Activated T-cell treated with anti-CD3 and anti-CD28 coated beads, Interleukin-2, amount 50 U/mL, for 24 hours (primary cell): ENCODE measurements at regions not wholly inside any gene's neighbourhood (a gene's known extent, or its start where the extent isn't known, plus 50 kb on each side); places are given as distances from the start of the nearest gene placed in this dataset.
"Not testable (repeated sequence)": the region's sequence is repeated elsewhere in the genome, so short reads cannot be mapped to it uniquely, and the experiment has no call there.

Experiments
- DNase-seq: peaks from one replicate; pipeline ENCODE4 v3.0.0-alpha.2; 2020
- H3K27ac Mint-ChIP-seq: 2 replicates; pipeline ENCODE4 v1.8.0; 2020; ENCODE audit warnings: mild to moderate bottlenecking, mixed read lengths
- H3K27me3 Mint-ChIP-seq: 2 replicates; pipeline ENCODE4 v1.8.0; 2020; ENCODE audit warnings: mixed read lengths
- H3K36me3 Mint-ChIP-seq: 2 replicates; pipeline ENCODE4 v1.8.0; 2020; ENCODE audit warnings: low read depth, mixed read lengths
- H3K4me1 Mint-ChIP-seq: 2 replicates; pipeline ENCODE4 v1.8.0; 2020; ENCODE audit warnings: low read depth, mixed read lengths
- H3K4me3 Mint-ChIP-seq: 2 replicates; pipeline ENCODE4 v1.8.0; 2020; ENCODE audit warnings: mild to moderate bottlenecking, moderate library complexity, mixed read lengths
- H3K9me3 Mint-ChIP-seq: 2 replicates; pipeline ENCODE4 v1.8.0; 2020; ENCODE audit warnings: mixed read lengths

DNA sequence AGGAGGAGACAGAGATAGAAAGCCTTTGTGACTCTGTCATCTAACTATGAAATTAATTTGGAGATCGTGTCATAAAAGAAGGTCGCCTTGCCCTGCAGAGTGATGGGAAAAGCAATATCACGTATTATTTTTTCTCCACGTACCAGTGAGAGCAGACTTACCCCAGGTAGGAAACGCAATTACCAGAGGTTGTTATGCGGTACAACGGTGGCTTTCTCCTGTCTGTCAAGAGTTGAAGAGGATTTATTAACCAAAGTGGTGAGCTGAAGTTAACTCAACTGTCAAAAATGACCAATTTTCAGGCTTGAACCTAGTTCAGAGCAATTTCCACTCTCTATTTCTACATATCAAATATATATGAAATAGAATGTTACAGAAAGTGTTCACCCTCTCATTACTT, 282.6 kb upstream of the PFKP start:
- H3K27ac Mint-ChIP-seq: no peak overlapping the region
- H3K4me1 Mint-ChIP-seq: no peaks in the 10 kb centered on the region
- peaks cover 21% of the 10 kb centered on the region for H3K27me3 Mint-ChIP-seq
- no peaks in the 10 kb centered on the region for H3K9me3 Mint-ChIP-seq
- H3K36me3 Mint-ChIP-seq: no peaks in the 10 kb centered on the region
- H3K4me3 Mint-ChIP-seq: no peak overlapping the region
- DNase-seq: no peak

DNA sequence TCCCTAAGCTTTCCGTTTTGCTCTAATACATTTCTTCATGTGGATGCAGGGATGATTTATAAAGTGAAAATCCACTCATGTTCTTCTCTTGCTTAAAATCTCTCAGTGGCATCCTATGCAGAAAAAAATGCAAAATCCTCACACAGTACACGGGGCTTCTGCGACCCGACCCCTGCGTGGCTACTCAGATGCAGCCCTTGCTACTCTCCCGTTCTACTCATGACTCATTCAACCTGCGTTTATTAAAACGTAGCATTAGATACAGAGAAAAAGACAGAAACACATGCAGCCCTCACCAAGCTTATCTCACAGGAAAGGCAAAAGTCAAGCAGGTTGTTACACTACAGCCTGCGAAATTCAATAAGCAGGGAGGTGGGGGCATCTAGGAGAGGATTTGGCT, 284.4 kb upstream of the PFKP start:
- Mint-ChIP-seq H3K4me1 (no peaks in the 10 kb centered on the region), H3K27ac (no peak overlapping the region), H3K36me3 (no peaks in the 10 kb centered on the region), H3K4me3 (no peak overlapping the region), H3K9me3 (no peaks in the 10 kb centered on the region), H3K27me3 (peaks cover 14% of the 10 kb centered on the region)
- DNase-seq: no peak

DNA sequence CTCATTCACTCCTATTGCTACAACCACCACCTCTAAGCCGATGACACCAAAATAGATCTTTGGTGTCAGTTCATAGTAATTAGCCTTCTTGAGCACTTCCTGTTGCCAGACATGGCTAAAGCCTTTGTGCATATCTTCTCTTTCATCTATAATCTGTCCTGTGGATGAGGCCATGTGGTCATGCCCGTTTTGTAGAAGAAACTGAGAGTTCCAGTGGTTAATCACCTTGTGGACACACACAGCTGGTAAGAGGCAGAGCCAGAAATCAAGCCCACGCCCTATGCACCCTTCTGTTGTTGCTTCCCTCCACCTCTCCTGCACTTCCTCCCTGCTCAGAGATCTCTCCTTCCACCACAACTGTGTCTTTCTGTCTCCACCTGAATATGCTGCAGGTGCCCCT, 285.1 kb upstream of the PFKP start:
- DNase-seq: no peak
- H3K27me3 Mint-ChIP-seq: peaks cover 14% of the 10 kb centered on the region
- no peaks in the 10 kb centered on the region for H3K9me3 Mint-ChIP-seq
- H3K4me1 Mint-ChIP-seq: no peaks in the 10 kb centered on the region
- no peak overlapping the region for H3K27ac Mint-ChIP-seq
- no peaks in the 10 kb centered on the region for H3K36me3 Mint-ChIP-seq
- no peak overlapping the region for H3K4me3 Mint-ChIP-seq

- Mint-ChIP-seq H3K27me3 (peaks cover 18% of the 10 kb centered on the region), H3K27ac (no peak overlapping the region), H3K36me3 (no peaks in the 10 kb centered on the region), H3K4me3 (no peak overlapping the region), H3K4me1 (no peaks in the 10 kb centered on the region), H3K9me3 (no peaks in the 10 kb centered on the region)
- DNase-seq: no peak
Observed at GRCh38 chr10:2777666-2778355, 289.5 kb upstream of the PFKP start.

- Mint-ChIP-seq H3K4me1 (no peaks in the 10 kb centered on the region), H3K4me3 (no peak overlapping the region), H3K36me3 (no peaks in the 10 kb centered on the region), H3K9me3 (no peaks in the 10 kb centered on the region), H3K27me3 (peaks cover 3% of the 10 kb centered on the region), H3K27ac (no peak overlapping the region)
- no peak for DNase-seq
Observed at GRCh38 chr10:2772816-2773631, 294.3 kb upstream of the PFKP start.

- no peaks in the 10 kb centered on the region for H3K4me1 Mint-ChIP-seq
- DNase-seq: no peak
- no peak overlapping the region for H3K27ac Mint-ChIP-seq
- H3K4me3 Mint-ChIP-seq: no peak overlapping the region
- peaks cover 3% of the 10 kb centered on the region for H3K27me3 Mint-ChIP-seq
- H3K36me3 Mint-ChIP-seq: no peaks in the 10 kb centered on the region
- no peaks in the 10 kb centered on the region for H3K9me3 Mint-ChIP-seq
Observed at GRCh38 chr10:2772135-2772534, 295.2 kb upstream of the PFKP start.

DNA sequence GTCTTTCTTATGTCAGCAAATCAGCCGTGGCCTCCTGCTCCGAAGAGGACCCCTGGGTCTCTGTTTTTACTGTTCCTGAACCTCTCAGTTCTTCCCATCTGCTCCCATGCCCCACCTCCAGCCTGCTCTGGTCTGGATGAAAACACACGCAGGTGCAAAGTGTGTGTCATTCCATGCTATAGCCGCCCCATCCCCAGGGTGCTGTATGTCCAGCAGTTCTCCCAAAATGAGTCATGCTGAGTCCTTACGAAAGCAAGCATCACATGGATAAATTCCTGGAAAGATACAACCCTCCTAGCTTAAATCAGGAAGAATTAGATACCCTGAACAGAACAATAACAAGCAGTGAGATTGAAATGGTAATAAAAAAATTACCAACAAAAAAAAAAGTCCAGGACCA, 300.1 kb upstream of the PFKP start:
- peaks cover 12% of the 10 kb centered on the region for H3K27me3 Mint-ChIP-seq
- H3K4me3 Mint-ChIP-seq, H3K4me1 Mint-ChIP-seq, H3K9me3 Mint-ChIP-seq, DNase-seq, H3K27ac Mint-ChIP-seq, H3K36me3 Mint-ChIP-seq: not testable (repeated sequence)

DNA sequence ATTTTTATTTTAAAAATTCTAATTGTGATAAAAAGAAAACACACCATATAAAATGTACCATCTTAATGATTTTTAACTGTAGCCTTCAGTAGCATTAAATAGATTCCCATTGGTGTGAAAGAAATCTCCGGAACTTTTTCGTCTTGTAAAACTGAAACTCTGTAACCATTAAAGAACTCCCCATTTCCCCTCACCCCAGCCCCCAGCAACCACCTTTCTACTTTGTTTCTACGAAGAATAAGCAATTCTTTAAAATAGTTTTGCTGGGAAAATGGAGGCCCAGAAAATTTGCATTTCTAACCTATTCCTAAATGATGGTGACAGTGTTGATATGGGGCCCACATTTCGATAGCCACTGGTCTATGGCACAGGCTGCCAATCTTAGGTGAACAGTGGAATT, 305.4 kb upstream of the PFKP start:
- Mint-ChIP-seq H3K4me3 (no peak overlapping the region), H3K4me1 (no peaks in the 10 kb centered on the region), H3K36me3 (no peaks in the 10 kb centered on the region), H3K27me3 (peaks cover 20% of the 10 kb centered on the region), H3K9me3 (peaks cover 6% of the 10 kb centered on the region), H3K27ac (no peak overlapping the region)
- no peak for DNase-seq

- Mint-ChIP-seq H3K4me3 (no peak overlapping the region), H3K4me1 (no peaks in the 10 kb centered on the region), H3K36me3 (no peaks in the 10 kb centered on the region), H3K27me3 (peaks cover 19% of the 10 kb centered on the region), H3K27ac (no peak overlapping the region), H3K9me3 (peaks cover 6% of the 10 kb centered on the region)
- no peak for DNase-seq
Observed at GRCh38 chr10:2761311-2761710, 306.0 kb upstream of the PFKP start.

- H3K9me3 Mint-ChIP-seq: peaks cover 6% of the 10 kb centered on the region
- H3K27me3 Mint-ChIP-seq: peaks cover 17% of the 10 kb centered on the region
- no peak overlapping the region for H3K4me3 Mint-ChIP-seq
- H3K36me3 Mint-ChIP-seq: no peaks in the 10 kb centered on the region
- DNase-seq: no peak
- H3K4me1 Mint-ChIP-seq: no peaks in the 10 kb centered on the region
- H3K27ac Mint-ChIP-seq: no peak overlapping the region
Observed at GRCh38 chr10:2760736-2761135, 306.6 kb upstream of the PFKP start.

DNA sequence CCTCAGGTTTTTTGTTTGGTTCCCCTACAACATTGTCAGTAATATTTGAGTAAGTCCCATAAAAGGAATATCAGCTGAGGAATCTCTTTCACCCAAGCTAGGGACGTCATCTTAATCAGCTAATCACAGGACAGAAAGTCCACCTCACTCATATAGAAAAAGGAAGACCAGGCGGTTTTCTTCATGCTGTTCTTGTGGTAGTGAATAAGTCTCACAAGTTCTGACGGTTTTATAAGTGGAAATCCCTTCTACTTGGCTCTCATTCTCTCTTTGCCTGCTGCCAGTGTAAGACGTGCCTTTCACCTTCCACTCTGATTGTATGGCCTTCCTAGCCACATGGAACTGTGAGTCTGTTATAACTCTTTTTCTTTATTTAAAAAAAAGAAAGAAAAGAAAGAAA, 308.1 kb upstream of the PFKP start:
- H3K27me3 Mint-ChIP-seq: peaks cover 16% of the 10 kb centered on the region

GRCh38 chr10:2754943-2755342, 312.4 kb upstream of the PFKP start:
- Mint-ChIP-seq H3K36me3 (no peaks in the 10 kb centered on the region), H3K27ac (no peak overlapping the region), H3K27me3 (peaks cover 6% of the 10 kb centered on the region), H3K9me3 (no peaks in the 10 kb centered on the region), H3K4me3 (no peak overlapping the region), H3K4me1 (no peaks in the 10 kb centered on the region)
- no peak for DNase-seq

More for the DNA sequence above, 308.1 kb upstream of the PFKP start:
- no peak overlapping the region for H3K4me3 Mint-ChIP-seq
- peaks cover 6% of the 10 kb centered on the region for H3K9me3 Mint-ChIP-seq
- H3K4me1 Mint-ChIP-seq: no peaks in the 10 kb centered on the region
- H3K27ac Mint-ChIP-seq: no peak overlapping the region
- no peak for DNase-seq
- H3K36me3 Mint-ChIP-seq: no peaks in the 10 kb centered on the region

DNA sequence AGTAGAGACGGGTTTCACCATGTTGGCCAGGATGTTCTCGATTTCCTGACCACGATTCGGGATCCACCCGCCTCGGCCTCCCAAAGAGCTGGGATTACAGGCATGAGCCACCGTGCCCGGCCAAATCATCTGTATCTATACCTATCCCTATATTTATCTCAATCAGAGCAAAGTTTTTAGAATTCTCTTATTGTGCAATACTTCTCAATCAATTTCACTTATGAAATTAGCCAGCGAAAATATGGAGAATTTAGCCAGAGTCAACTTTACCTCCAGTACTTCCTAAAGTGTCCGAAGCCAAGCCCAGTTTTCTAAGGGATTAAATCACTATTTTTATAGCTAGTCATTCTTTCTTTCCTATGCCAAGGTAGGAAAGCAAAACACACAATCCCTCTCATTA, 319.1 kb upstream of the PFKP start:
- Mint-ChIP-seq H3K4me3 (no peak overlapping the region), H3K36me3 (no peaks in the 10 kb centered on the region), H3K27me3 (peaks cover 15% of the 10 kb centered on the region), H3K27ac (no peak overlapping the region), H3K9me3 (no peaks in the 10 kb centered on the region), H3K4me1 (no peaks in the 10 kb centered on the region)
- no peak for DNase-seq

- H3K4me1 Mint-ChIP-seq: no peaks in the 10 kb centered on the region
- H3K4me3 Mint-ChIP-seq: no peak overlapping the region
- H3K27ac Mint-ChIP-seq: no peak overlapping the region
- no peak for DNase-seq
- no peaks in the 10 kb centered on the region for H3K36me3 Mint-ChIP-seq
- peaks cover 15% of the 10 kb centered on the region for H3K27me3 Mint-ChIP-seq
- H3K9me3 Mint-ChIP-seq: no peaks in the 10 kb centered on the region
Observed at GRCh38 chr10:2746638-2747037, 320.7 kb upstream of the PFKP start.

DNA sequence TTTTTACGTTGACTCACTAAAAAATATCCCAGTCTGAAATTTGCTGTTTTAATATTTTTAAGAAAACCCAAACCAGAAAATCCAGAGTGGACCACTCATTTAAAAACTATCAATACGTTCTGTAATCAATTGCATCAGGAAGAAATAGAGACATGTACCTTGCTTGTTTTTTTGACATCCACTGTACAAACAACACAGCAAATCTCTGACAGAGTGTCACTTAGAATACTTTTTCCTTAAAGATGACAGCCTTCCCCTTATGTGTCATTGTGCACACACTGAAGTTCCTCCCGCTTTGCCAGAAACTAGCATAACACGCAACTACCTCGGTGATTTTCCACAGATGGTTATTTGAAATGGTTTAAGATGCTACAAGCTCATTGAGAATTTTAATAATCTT, 321.7 kb upstream of the PFKP start:
- Mint-ChIP-seq H3K4me3 (no peak overlapping the region), H3K36me3 (no peaks in the 10 kb centered on the region), H3K27me3 (peaks cover 12% of the 10 kb centered on the region), H3K9me3 (no peaks in the 10 kb centered on the region), H3K27ac (no peak overlapping the region), H3K4me1 (no peaks in the 10 kb centered on the region)
- DNase-seq: no peak
